Esophagus muscularis mucosa (tissue), 4 donors: ENCODE measurements at regions not wholly inside any gene's neighbourhood (a gene's known extent, or its start where the extent isn't known, plus 50 kb on each side); places are given as distances from the start of the nearest gene placed in this dataset.

Source experiments
- EP300 ChIP-seq: sonication (generic); formaldehyde crosslinking; IDR thresholded peaks from one replicate; pipeline ENCODE4 v1.6.1; 2017; ENCODE audit warnings: antibody characterized with exemption
- POLR2A ChIP-seq: fragments of 450-650 bp; IDR thresholded peaks from one replicate; pipeline ENCODE4 v1.6.1; 2017; ENCODE audit warnings: antibody characterized with exemption, moderate library complexity, mild to moderate bottlenecking, low read depth
- TF ChIP-seq, protein P1 (sequence below), 3 experiments: fragments of 200-600 bp in 2 of 3; fragments of 450-650 bp in 1 of 3; sonication (generic) in 2 of 3; IDR thresholded peaks; one replicate each; pipeline ENCODE4 v1.5.1; 2017 to 2019; ENCODE audit warnings: antibody characterized with exemption in 3 of 3, mild to moderate bottlenecking in 2 of 3, moderate library complexity in 1 of 3

DNA sequence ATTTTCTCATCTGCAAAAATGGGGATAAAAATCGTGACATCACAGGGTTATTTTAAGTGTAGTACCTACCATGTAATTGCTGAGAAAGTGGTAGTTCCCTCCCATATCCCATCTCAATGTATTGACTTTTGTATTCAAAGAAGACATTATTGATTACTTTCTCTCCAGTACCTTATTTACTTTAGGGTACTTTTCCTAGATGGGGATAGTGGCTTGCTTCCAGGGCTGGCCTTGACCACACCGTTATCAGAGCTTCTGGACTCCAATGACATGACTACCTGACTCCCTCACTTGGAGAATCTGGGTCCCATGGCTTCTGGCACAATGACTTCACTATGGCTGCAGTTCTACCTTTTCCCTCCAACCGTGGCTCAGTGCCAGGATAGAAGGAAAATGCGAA lies 58.2 kb upstream of the EOLA2 start:
- TF ChIP-seq, protein P1, sequence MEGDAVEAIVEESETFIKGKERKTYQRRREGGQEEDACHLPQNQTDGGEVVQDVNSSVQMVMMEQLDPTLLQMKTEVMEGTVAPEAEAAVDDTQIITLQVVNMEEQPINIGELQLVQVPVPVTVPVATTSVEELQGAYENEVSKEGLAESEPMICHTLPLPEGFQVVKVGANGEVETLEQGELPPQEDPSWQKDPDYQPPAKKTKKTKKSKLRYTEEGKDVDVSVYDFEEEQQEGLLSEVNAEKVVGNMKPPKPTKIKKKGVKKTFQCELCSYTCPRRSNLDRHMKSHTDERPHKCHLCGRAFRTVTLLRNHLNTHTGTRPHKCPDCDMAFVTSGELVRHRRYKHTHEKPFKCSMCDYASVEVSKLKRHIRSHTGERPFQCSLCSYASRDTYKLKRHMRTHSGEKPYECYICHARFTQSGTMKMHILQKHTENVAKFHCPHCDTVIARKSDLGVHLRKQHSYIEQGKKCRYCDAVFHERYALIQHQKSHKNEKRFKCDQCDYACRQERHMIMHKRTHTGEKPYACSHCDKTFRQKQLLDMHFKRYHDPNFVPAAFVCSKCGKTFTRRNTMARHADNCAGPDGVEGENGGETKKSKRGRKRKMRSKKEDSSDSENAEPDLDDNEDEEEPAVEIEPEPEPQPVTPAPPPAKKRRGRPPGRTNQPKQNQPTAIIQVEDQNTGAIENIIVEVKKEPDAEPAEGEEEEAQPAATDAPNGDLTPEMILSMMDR (IDR thresholded peaks at IDR 0.05), result no peak
- TF ChIP-seq POLR2A (no peak), EP300 (no peak)
